ENCODE measurements at regions not wholly inside any gene's neighbourhood (a gene's known extent, or its start where the extent isn't known, plus 50 kb on each side); places are given as distances from the start of the nearest gene placed in this dataset.

GRCh38 chr16:13630374-13630773 lies 289.6 kb upstream of the ERCC4 start:
- no peak overlapping the region for H2AK5ac ChIP-seq (ENCODE audit: insufficient read length, low read length)
- no peaks in the 10 kb centered on the region for H4K20me1 ChIP-seq (ENCODE audit: control insufficient read depth, insufficient read depth, insufficient read length)
- Mint-ChIP-seq H3K27me3 (ENCODE audit: low read depth) (no peaks in the 10 kb centered on the region), H3K36me3 (ENCODE audit: insufficient read depth in 1 of 3, low read depth in 3 of 3) (peaks cover 0 to 6% (median 4%) of the 10 kb centered on the region in 3 experiments; a peak in 3 of 7 replicates), H3K9me3 (peaks cover 4 to 6% of the 10 kb centered on the region in 2 experiments; a peak in 4 of 5 replicates), H3K27ac (no peak overlapping the region), H3K4me1 (peaks cover 39 to 40% of the 10 kb centered on the region in 2 experiments), H3K4me3 (no peak overlapping the region)
- H3K56ac ChIP-seq (ENCODE audit: insufficient read length, low read depth, low read length) = no peak overlapping the region
- no peak overlapping the region for H4K5ac ChIP-seq (ENCODE audit: insufficient read length, low read depth, low read length)
- H3K79me2 ChIP-seq (ENCODE audit: insufficient read depth, low read length) = no peaks in the 10 kb centered on the region
- no peak overlapping the region for H3K14ac ChIP-seq (ENCODE audit: insufficient read depth, low read length)
- no peak for DNase-seq
- no peak overlapping the region for H2BK20ac ChIP-seq (ENCODE audit: low read depth, low read length, poor library complexity, severe bottlenecking)
- no peak overlapping the region for H4K8ac ChIP-seq (replicated peaks; ENCODE audit: insufficient read length, low read depth, low read length)
- no peak overlapping the region for H3K18ac ChIP-seq (ENCODE audit: insufficient read length, low read depth, low read length)
- H3K4ac ChIP-seq (ENCODE audit: low read depth, low read length) = no peak overlapping the region
- H2BK12ac ChIP-seq (ENCODE audit: insufficient read length, low read depth, low read length) = no peak overlapping the region
- H3K9me3 ChIP-seq (ENCODE audit: control insufficient read depth, low read depth, low read length) = no peaks in the 10 kb centered on the region
- no peak overlapping the region for H3K27ac ChIP-seq (ENCODE audit: insufficient read length, low read depth, low read length)
- no CpG with 5 or more reads among the region's 5 CpGs for WGBS (ENCODE audit: extremely low coverage, insufficient read length, low lambda C conversion rate)
- no peak overlapping the region for H2BK120ac ChIP-seq (ENCODE audit: low read depth, low read length, poor library complexity, severe bottlenecking)
- no peak overlapping the region for H3K23ac ChIP-seq (ENCODE audit: insufficient read length, low read depth, low read length)
- peaks cover 8% of the 10 kb centered on the region; the same call in 1 of the 2 replicates for H3K4me1 ChIP-seq (ENCODE audit: insufficient read depth, low read length)
- H4K91ac ChIP-seq (ENCODE audit: insufficient read length, low read depth, low read length) = no peak overlapping the region
- H3K9ac ChIP-seq (ENCODE audit: extremely low read depth, insufficient read length, low read length) = no peak overlapping the region
- H3K4me2 ChIP-seq (ENCODE audit: insufficient read depth, insufficient read length, low read length) = no peak overlapping the region
- H3T11ph ChIP-seq (ENCODE audit: low read length) = no peak overlapping the region
- TF ChIP-seq CTCF (conservative IDR thresholded peaks at IDR 0.05) = no peak
- no peaks in the 10 kb centered on the region for H3K79me1 ChIP-seq (ENCODE audit: insufficient read depth, low read depth, low read length, poor library complexity, severe bottlenecking)
- H2BK5ac ChIP-seq (ENCODE audit: insufficient read length, low read length) = no peak overlapping the region
- no peak overlapping the region; the same call in 1 of the 2 replicates for H2BK15ac ChIP-seq (ENCODE audit: low read depth, low read length)
- H3K27me3 ChIP-seq (ENCODE audit: insufficient read depth, low read length) = no peaks in the 10 kb centered on the region
- no peak overlapping the region for H2AFZ ChIP-seq (ENCODE audit: low read length)
- no peaks in the 10 kb centered on the region for H3K23me2 ChIP-seq (ENCODE audit: insufficient read length, low read depth, low read length, poor library complexity, severe bottlenecking)
